K562 (cell line): ENCODE measurements at regions not wholly inside any gene's neighbourhood (a gene's known extent, or its start where the extent isn't known, plus 50 kb on each side); places are given as distances from the start of the nearest gene placed in this dataset.

ENCODE experiments used
- ATAC-seq: fragments of 200-7000 bp; cut with Tn5 transposase; 3 replicates; pipeline ENCODE4 v1.9.1; 2020; ENCODE audit warnings: moderate library complexity
- BruUV-seq: library from RNA; stranded (reverse); fragments of 400-500 nt; replicated peaks from 2 replicates; lab custom pipeline; 2021; lab: Mats Ljungman, UMichigan
- CTCF ChIA-PET: fragments of 300-600 bp; formaldehyde crosslinking; extraction: SDS; loops from one replicate; lab custom pipeline; 2021; ENCODE audit warnings: low intra/inter-chr PET ratio; lab: Yijun Ruan, JAX
- POLR2A ChIA-PET: fragments of 300-600, 350-650 bp; sonication (Branson Sonifier 250); formaldehyde crosslinking; extraction: SDS; loops from one replicate; lab custom pipeline; 2021; ENCODE audit warnings: antibody characterized with exemption, inconsistent platforms; lab: Yijun Ruan, JAX
- DNase-seq, 4 experiments: peaks; one replicate each; pipeline versions ENCODE4 v3.0.0 to v3.0.0-alpha.2; 2011 to 2018; ENCODE audit warnings: low spot score in 3 of 4, mixed read lengths in 3 of 4; ENCODE audit errors: extremely low read depth in 1 of 4
- FAIRE-seq: peaks from 2 replicates; lab custom pipeline; 2011; peaks lifted over from hg19 to GRCh38; lab: Jason Lieb, UNC
- H2AFZ ChIP-seq: 2 replicates; pipeline ENCODE4 v1.6.0; 2011; ENCODE audit warnings: low read depth, low read length, control low read depth, inconsistent platforms
- H3K27ac ChIP-seq: fragments of 200-600 bp; 3 replicates; pipeline ENCODE4 v1.8.0; 2011; ENCODE audit warnings: low read depth, mild to moderate bottlenecking, control low read depth, inconsistent platforms, low read length, moderate library complexity, mixed read lengths; ENCODE audit errors: extremely low read depth
- H3K27me3 ChIP-seq, 2 experiments: fragments of 300-600 bp in 1 of 2; 2 replicates in 1 of 2; 3 replicates in 1 of 2; pipeline versions ENCODE4 v1.6.0 to v1.8.0; 2011; ENCODE audit warnings: inconsistent platforms in 2 of 2, low read length in 2 of 2, mild to moderate bottlenecking in 1 of 2, mixed read lengths in 1 of 2, moderate library complexity in 1 of 2; ENCODE audit not compliant: control insufficient read depth in 2 of 2, insufficient read depth in 2 of 2
- H3K36me3 ChIP-seq: fragments of 300-600 bp; 3 replicates; pipeline ENCODE4 v1.8.0; 2011; ENCODE audit warnings: mild to moderate bottlenecking, low read length, inconsistent platforms; ENCODE audit not compliant: control insufficient read depth, insufficient read depth
- H3K4me1 ChIP-seq, 2 experiments: fragments of 200-600 bp in 1 of 2; replicated peaks in 1 of 2; 2 replicates in 1 of 2; 3 replicates in 1 of 2; pipeline versions ENCODE4 v1.5.1 to v1.8.0; 2011; ENCODE audit warnings: inconsistent platforms in 2 of 2, low read length in 2 of 2, mild to moderate bottlenecking in 1 of 2, mixed read lengths in 1 of 2, moderate library complexity in 1 of 2; ENCODE audit not compliant: control insufficient read depth in 2 of 2, insufficient read depth in 2 of 2
- H3K4me2 ChIP-seq: 2 replicates; pipeline ENCODE4 v1.6.1; 2011; ENCODE audit warnings: low read length, control low read depth, inconsistent platforms, mixed read lengths; ENCODE audit not compliant: insufficient read depth
- H3K4me3 ChIP-seq: fragments of 200-600 bp; sonication (generic), shearing (Covaris generic); 2 replicates; pipeline ENCODE4 v1.5.1; 2016; ENCODE audit warnings: control low read depth, inconsistent platforms
- H3K79me2 ChIP-seq: fragments of 200-600 bp; 3 replicates; pipeline ENCODE4 v1.8.0; 2011; ENCODE audit warnings: low read length, inconsistent platforms; ENCODE audit not compliant: control insufficient read depth, insufficient read depth
- H3K9ac ChIP-seq, 2 experiments: 2 replicates each; pipeline versions ENCODE4 v1.6.0 to v1.6.1; 2011; ENCODE audit warnings: low read depth in 2 of 2, low read length in 2 of 2, control low read depth in 1 of 2, inconsistent platforms in 1 of 2, mild to moderate bottlenecking in 1 of 2, mixed read lengths in 1 of 2; ENCODE audit not compliant: insufficient read depth in 1 of 2
- H3K9me1 ChIP-seq: one replicate; pipeline ENCODE4 v1.6.0; 2011; ENCODE audit warnings: inconsistent platforms, mild to moderate bottlenecking, low read length, moderate library complexity; ENCODE audit not compliant: control insufficient read depth, insufficient read depth
- H3K9me3 ChIP-seq: replicated peaks from 2 replicates; pipeline ENCODE4 v1.5.1; 2011; ENCODE audit warnings: low read depth, low read length, inconsistent platforms; ENCODE audit not compliant: control insufficient read depth, insufficient read depth
- H4K20me1 ChIP-seq: replicated peaks from 2 replicates; pipeline ENCODE4 v1.6.1; 2011; ENCODE audit warnings: low read length, inconsistent platforms, mixed read lengths; ENCODE audit not compliant: control insufficient read depth, insufficient read depth
- MGA ChIP-seq: fragments of 450-650 bp; IDR thresholded peaks from 2 replicates; pipeline ENCODE4 v1.6.1; 2016; ENCODE audit warnings: mild to moderate bottlenecking, moderate library complexity
- WGBS: fragments of 100-300 bp; shearing (Covaris generic); methylation state at CpG from one replicate; pipeline ENCODE4 v1.1.6; 2016; ENCODE audit warnings: low coverage, mixed read lengths; ENCODE audit not compliant: insufficient coverage; ENCODE audit errors: missing lambda C conversion rate; 5-methylcytosine and 5-hydroxymethylcytosine counted together
- in situ Hi-C: fragments of 300-500 bp; cut with MboI; formaldehyde crosslinking; loops from 4 replicates; pipeline ENCODE4 v1.15.0; 2018; ENCODE audit warnings: inconsistent platforms, mixed read lengths
- intact Hi-C: fragments of 100-400 bp; cut with micrococcal nuclease; formaldehyde crosslinking; loops from 2 replicates; pipeline ENCODE4 v1.14.2; 2022

DNA sequence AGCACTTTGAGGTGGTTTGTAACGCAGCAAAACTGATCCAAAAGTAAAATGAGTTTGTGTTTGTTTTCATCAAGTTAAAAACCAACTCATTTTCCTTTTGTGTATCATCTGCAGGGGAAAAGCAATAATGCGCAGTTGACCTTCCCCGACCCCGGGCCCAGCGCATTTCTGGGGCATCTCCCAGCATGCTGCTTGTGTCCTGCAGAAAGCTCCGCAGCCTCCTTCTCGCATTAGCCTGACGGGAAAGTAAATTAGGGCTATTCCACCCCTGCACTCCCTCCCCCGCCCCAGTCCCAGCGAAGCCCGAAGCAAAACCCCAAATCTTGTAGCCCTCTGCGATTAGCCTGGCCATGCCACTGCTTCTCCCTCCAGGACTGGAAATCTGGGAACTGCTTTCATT lies 82.0 kb upstream of the PPM1B start:
- Histone ChIP-seq H4K20me1 (no peaks in the 10 kb centered on the region), H3K36me3 (no peaks in the 10 kb centered on the region), H3K4me3 (no peak overlapping the region), H3K27me3 (peaks cover 10 to 19% of the 10 kb centered on the region in 2 experiments; a peak in 4 of 5 replicates), H3K4me1 (peaks cover 3 to 5% of the 10 kb centered on the region in 2 experiments; a peak in 2 of 5 replicates), H3K79me2 (no peaks in the 10 kb centered on the region), H3K27ac (no peak overlapping the region), H3K9me3 (no peaks in the 10 kb centered on the region), H3K9ac (peak overlapping the region in 1 of 2 experiments; percentile 85; a peak in 3 of 4 replicates), H3K4me2 (peak overlapping the region; percentile 82; the same call in 1 of the 2 replicates), H2AFZ (peak overlapping the region; percentile 81), H3K9me1 (no peaks in the 10 kb centered on the region)
- CTCF ChIA-PET = interaction anchor here (0.7 to 1.5 kb wide), 4 partner anchors 149 to 448 kb away, joined by 3 to 13 read pairs (median 4); no protein-coding TSS in a partner anchor
- no peak for FAIRE-seq
- in situ Hi-C loops (no loop called here), intact Hi-C loops (loop anchor here (1.0 to 5.0 kb wide), 3 partner anchors 42 to 205 kb away; no protein-coding TSS in a partner anchor)
- no peak for DNase-seq
- BruUV-seq = no TSS peak
- POLR2A ChIA-PET = interaction anchor here (0.6 kb wide), 1 partner anchor 84 kb away, joined by 3 read pairs; no protein-coding TSS in a partner anchor
- 61% methylated on average over 11 of the region's 12 CpGs for WGBS
- TF ChIP-seq MGA = no peak
- no peak for ATAC-seq
